Ishikawa (cell line): ENCODE measurements at regions not wholly inside any gene's neighbourhood (a gene's known extent, or its start where the extent isn't known, plus 50 kb on each side); places are given as distances from the start of the nearest gene placed in this dataset.

ENCODE experiments used
- CEBPB ChIP-seq: IDR thresholded peaks from 2 replicates; pipeline ENCODE4 v1.6.1; 2012
- FOXM1 ChIP-seq: IDR thresholded peaks from 2 replicates; pipeline ENCODE4 v1.6.1; 2012; ENCODE audit warnings: low read depth, borderline replicate concordance
- MAX ChIP-seq: IDR thresholded peaks from 2 replicates; pipeline ENCODE4 v1.6.1; 2012
- RAD21 ChIP-seq: IDR thresholded peaks from 2 replicates; pipeline ENCODE4 v1.6.1; 2012; ENCODE audit warnings: low read depth
- REST ChIP-seq: IDR thresholded peaks from 2 replicates; pipeline ENCODE4 v1.6.1; 2012; ENCODE audit warnings: low read depth, mild to moderate bottlenecking
- TAF1 ChIP-seq: IDR thresholded peaks from 2 replicates; pipeline ENCODE4 v1.6.1; 2012; ENCODE audit warnings: low read depth, mild to moderate bottlenecking
- YY1 ChIP-seq: IDR thresholded peaks from 2 replicates; pipeline ENCODE4 v1.6.1; 2012; ENCODE audit warnings: low read depth

GRCh38 chr6:155786528-155786927 lies 330.9 kb upstream of the NOX3 start:
- no peak for TF ChIP-seq TAF1
- TF ChIP-seq MAX, result no peak
- TF ChIP-seq YY1, result no peak
- no peak for TF ChIP-seq RAD21
- TF ChIP-seq CEBPB, result no peak
- no peak for TF ChIP-seq FOXM1
- TF ChIP-seq REST, result no peak
